Dermis microvascular lymphatic vessel endothelial cell (primary cell): ENCODE measurements at regions not wholly inside any gene's neighbourhood (a gene's known extent, or its start where the extent isn't known, plus 50 kb on each side); places are given as distances from the start of the nearest gene placed in this dataset.
"Not testable (repeated sequence)": the region's sequence is repeated elsewhere in the genome, so short reads cannot be mapped to it uniquely, and the experiment has no call there.

ENCODE experiments used
- DNase-seq, 2 donors: peaks; one replicate each; pipeline versions ENCODE4 v3.0.0 to v3.0.0-alpha.2; 2010; ENCODE audit warnings: low read depth in 2 of 2

DNA sequence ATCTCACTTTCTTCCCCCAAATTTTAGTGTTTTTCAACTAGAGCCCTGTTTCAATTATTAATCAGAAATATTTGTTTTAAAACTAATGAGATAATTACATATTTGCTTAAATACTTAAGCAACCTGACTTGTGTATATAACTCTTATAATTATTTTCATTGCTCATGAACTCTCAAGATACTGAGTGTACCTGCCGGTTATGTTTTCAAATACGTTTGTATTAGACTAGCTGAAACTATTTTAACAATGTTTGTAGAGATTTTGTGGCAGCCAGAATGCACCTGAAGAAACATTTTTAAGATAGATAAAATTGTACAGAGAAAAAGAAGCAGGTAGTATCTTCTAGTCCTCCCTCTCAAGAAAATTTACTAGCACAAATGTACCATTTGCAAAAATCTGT is 140.6 kb upstream of the CXADR start:
- DNase-seq, result no peak

DNA sequence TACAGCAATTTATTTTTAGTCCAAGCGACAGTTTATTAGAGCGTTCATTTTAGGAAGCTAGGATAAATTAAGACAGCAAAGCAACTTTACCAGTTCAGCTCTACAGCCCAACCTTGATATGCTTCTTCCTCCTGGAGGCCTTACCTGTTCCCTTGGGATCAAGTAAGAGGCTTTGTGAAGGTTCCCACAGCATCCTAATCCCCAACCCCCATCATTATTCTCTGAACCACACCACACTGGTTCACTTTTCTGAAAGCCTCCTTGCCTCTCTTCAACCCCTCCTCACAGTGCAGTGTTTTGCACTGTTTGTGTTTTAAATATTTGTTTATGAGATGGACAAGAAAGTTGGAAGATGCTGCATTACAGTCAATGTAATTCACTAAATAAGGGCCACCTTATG is 126.3 kb upstream of the CXADR start:
- no peak for DNase-seq

DNA sequence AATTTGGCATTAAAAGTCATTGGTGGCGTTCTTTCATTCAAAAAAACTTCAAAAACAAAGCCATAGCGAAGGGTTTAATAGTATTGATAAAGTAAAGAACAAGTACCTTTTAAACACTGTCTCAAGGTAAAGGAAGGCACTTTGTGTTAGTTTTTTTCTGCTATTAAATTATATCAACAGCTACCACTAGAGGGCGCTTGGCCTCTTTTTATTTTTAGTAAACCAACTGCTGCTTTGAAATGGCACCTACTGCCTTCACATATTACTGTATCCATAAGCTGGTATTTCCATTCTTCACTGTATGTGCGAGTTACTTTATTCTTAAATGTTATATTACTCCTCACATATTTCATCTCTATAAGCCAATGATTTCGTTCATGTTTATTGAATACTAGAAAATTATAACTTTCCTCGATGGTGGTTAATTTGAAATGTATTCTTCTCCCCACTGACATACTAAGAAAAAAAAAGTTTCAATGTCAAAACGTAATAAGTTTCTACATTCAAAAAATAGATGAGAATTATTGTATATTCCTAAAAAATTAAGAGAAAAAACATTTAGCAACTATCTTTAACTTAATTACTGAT is 125.7 kb upstream of the CXADR start:
- DNase-seq, result peak; percentile 62 to 73

DNA sequence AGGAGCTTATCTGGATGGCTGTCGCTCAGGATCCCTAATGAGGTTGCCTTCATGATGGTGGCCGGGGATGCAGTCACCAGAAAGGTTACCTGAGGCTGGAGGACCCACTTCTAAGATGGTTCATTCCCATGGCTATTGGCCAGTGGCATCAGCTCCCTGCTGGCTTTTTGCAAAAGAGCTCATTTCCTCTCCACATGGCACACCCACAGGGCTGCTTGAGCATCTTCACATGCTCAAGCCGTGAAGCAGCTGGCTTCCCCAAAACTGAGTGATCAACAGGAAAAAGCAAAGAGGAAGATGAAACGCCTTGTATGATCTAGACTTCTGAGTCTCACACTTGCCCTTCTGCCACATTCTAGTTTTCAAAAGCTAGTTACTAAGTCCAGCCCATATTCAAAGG is 124.6 kb upstream of the CXADR start:
- DNase-seq, result no peak

DNA sequence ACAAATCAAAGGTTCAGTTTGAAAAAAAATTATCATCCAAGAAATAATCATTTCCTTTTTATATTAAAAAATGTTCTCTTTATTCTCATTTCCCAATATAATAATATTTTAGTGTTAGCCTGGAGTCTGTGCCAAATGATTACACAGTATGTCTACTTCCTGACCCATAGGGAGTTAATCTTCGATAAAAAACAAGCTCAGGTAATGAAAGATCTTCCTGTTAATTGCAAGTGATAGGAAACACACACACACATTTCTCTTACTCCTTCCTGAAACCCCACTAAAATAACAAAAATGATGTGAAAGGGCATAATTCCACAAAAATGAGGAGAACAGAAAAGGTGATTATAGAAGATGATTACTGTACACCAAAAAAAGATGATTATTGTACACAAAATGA is 123.5 kb upstream of the CXADR start:
- peak; percentile 32 to 67 for DNase-seq

DNA sequence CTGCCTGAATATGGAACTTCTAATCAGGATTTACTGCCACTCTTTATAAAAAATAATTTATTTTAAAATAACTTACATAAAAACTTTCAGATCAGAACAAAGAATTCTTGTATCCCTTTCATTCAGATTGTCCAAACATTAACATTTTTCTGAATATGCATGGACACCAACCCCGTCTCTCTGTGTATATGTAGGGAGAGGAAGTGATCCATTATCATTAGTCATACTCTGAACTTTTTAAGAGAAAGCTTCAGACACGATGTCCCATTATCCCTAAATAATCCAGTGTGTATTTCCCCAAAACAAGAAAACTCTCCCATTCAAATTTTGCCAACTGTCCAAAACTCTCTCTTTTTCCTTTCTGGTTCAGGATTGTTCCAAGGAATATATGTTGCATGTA is 122.3 kb upstream of the CXADR start:
- no peak for DNase-seq

DNA sequence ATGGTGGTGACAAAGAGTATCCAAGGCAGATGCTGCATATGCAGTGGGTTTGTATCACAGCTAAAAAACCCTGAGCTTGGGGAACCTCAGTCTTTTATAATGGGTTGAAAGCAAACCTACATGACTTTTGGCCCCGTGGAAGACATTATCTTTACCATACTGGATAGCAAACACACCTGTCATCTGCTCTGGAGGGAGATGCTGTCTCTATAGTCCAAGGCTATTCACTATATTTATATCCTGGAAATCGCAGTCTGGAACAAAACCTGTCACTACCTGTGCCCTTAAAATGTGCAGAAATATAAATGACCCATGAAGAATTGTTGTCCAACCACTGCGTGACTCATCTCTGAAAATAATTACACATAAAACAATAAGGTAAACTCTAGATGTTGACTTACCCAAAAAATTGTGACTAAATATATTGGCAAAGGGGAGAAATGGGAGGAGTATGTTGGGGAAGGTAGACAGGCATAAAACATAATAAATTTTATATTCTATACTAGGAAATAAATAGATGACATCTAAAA is 121.0 kb upstream of the CXADR start:
- DNase-seq, result no peak

DNA sequence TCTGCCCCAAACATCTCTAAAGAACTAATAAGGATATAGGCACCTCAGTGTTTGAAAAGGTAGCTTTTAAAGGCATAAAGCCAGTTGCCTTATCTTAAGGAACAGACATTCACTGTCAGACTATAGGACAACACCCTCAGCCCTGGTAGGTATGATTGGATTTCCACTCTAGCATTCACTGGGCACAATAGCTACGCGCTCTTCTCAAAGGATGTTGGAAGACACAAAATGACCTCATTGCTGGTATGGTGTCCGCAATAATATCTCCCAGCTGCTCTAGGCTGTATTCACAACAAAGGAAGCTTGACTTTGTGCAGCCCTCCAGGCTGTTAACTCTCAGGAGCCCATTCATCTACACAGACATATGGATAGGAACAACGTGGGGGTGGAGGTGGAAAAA is 119.4 kb upstream of the CXADR start:
- no peak for DNase-seq

DNA sequence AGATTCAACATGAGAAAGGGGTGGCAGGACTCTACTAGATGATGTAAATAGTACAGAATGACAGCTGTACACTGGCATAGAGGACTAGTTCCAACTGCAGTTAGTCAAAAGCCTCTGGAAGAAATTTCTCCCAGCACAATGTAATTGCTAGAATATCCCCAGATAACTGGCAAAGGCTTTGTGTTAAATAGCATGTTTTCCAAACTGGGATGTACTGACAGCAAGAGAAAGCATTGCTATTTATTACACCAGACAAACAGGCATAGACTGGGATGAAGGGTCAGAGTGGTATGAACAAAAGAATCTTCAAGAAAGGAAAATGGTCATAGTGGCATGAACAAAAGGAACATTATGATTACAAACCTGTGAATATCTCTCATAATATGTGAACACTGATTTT is 115.9 kb upstream of the CXADR start:
- no peak for DNase-seq

DNA sequence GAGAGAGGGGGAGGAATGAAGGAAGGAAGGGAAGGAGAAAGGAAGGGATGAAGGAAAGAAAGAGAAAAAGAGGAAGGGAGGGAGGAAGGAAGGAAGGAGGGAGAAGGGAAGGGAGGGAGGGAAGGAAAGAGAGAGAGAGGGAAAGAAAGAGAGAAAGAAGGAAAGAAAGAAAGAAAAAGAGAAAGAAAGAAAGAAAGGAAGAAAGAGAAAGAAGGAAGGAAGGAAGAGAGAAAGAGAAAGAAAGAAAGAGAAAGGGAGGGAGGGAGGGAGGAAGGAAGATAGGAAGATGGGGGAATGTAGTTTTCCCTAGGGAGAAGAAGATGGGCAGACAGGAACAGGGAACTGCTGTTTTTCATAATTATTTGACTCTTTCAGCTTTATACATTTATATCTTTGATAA is 115.1 kb upstream of the CXADR start:
- no peak for DNase-seq

DNA sequence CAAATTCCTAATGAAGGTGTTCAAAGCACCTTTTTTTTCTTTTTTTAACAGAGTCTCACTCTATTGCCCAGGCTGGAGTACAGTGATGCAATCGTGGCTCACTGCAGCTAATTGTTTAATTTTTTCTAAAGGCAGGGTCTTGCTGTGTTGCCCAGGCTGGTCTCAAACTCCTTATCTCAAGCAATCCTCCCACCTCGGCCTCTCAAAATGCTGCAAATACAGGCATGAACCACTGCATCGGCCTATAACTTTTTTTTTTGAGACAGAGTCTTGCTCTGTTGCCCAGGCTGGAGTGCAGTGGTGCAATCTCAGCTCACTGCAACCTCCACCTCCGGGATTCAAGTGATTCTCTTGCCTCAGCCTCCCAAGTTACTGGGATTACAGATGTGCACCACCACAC is 113.9 kb upstream of the CXADR start:
- not testable (repeated sequence) for DNase-seq

DNA sequence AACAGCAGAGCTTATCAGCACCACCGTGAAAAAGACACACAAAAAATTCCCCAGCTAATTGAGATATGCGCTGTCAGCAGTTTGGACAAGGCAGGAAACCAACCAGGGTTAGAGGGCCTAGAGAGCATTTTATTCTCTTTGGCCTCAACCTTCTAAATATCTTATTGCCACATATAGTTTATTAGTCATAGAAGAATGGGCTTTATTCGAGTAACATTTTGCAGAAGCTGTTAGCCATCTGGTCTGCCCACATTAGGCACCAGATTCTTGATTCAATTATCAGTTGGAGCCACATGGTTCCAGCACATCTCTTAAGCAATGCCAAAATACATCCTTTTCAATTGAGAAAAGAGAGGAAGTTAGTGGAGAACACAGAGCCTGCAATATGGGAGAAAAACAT is 109.9 kb upstream of the CXADR start:
- DNase-seq, result no peak

DNA sequence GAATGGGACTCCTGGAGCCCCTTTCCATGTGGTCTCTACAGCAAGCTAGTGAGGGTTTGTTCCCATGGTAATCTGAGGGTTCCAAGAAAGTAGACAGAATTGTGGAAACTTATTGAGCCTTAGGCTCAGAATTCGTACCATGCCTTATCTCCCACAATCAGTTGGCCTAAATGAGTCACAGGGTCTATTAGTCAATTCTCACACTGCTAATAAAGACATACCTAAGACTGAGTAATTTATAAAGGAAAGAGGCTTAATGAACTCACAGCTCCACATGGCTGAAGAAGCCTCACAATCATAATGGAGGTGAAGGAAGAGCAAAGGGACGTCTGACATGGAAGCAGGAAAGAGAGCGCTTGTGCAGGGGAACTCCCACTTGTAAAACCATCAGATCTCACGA is 106.6 kb upstream of the CXADR start:
- no peak for DNase-seq

DNA sequence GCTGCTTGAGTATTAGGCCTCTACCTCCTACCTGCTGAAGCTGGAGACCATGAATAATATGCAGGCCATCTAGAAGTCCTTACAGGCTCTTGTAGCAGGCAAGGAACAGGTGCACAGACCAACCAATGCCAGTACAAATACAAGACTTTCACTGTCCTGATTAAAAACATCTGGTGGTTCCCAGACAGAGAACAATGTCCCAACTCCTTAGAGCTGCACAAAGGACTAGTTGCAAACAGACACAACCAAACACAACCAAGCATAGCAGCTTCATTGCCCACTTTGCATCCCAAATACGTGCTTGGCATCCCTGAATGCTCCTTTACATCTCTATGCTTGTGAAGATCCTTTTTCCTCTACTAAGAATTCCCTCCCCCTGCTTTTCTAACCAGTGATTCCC is 98.1 kb upstream of the CXADR start:
- DNase-seq, result no peak

DNA sequence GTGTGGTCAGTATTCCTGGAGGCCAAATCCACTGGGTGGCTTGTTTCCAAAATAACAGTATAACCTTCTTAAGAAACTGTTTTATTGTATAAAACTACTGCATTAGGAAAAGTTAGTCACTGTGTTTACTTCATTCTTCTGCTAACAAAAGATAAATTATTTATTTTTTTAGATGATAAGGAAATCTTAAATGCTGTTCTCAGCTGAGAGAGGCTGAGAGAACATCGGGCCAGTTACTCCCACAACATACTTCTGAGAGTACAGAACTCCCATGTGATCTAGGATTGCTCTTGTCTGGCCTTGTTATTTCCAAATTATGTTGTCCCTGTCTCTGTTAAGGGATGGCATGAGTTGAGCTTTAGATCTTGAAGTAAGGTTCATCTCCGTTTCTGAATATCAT is 96.7 kb upstream of the CXADR start:
- no peak for DNase-seq

DNA sequence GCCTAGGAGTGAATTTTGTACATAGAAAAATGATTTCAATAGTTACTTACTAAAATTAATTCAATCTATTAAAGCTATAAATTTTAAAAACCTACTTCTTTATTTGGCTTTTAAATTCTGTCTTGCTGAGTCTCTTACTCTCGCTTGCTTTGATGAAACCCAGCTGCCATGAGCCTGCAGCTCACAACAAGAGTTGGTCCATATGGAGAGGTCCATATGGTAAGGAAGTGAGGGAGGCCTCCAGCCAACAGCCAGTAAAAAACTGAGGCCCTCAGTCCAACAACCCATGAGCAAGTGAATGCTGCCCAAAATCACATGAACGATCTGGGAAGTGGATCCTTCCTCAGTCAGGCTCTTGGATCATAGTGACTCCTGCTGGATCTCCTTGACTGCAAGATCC is 89.9 kb upstream of the CXADR start:
- no peak for DNase-seq

DNA sequence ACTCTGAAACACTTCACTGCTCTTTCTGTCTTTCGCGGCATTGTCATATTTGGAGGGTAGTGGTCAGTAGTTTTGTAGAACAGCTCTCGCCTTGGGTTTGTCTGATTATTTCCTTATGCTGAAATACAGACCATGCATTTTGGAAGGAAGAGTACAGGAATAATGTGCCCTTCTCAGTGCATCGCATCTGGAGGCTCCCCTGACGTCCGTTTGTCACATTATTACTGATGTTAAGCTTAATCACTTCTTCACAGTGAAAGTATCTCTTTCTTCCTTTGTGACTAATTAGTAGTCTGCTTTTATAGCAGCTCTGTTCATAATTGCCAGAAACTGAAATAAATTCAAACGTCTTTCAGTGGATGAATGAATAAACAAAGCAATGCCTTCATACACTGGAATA is 85.7 kb upstream of the CXADR start:
- no peak for DNase-seq

DNA sequence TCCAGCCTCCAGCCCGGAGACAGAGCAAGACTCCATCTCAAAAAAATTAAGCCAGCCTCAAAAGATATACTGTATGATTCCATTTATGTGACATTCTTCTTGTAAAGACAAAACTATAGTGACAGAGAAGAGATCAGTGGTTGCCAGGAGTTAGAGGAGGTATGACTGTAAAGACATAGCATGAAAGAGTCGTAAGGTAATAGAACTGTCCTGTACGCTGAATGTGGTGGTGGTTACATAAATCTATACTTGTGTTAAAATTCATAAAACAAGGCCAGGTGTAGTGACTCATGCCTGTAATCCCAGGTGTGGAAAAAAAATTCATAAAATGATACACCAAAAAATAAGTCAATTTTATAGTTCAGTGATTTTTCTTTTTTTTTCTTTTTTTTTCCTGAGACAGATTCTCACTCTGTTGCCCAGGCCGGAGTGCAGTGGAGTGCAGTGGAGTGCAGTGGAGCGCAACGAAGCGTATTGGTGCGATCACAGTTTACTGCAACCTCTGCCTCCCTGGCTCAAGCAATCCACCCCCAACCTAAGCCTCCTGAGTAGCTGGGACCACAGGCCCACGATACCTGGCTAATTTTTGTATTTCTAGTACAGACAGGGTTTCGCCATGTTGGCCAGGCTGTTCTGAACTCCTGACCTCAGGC is 84.9 kb upstream of the CXADR start:
- no peak for DNase-seq

DNA sequence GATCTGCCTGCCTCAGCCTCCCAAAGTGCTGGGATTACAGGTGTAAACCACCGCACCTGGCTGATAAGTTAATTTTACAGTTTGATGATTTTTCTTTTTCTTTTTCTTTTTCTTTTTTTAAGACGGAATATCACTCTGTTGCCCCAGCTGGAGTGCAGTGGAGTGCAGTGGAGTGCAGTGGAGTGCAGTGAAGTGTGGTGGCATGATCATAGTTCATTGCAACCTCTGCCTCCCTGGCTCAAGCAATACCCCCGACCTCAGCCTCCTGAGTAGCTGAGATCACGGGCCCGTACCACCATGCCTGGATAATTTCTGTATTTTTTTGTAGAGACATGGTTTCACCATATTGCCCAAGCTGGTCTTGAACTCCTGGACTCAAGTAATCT is 84.4 kb upstream of the CXADR start:
- DNase-seq, result no peak

DNA sequence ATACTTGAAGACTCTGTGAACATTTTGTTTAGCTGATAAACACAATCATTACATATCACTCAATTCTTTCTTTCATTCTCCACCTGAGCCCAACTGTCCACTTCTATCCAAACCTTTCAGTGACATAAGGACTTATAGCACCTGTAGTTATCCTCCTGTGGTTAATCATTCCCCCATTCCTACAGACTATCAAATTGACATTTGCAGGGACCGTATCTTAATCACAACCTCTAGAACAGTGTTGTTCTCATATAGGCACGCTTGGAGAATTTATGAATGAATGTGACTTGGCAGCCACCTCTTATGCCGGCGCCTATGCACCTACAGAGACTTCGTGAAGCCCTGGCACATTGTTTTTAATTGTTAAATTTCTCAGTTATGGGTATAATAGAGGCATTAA is 83.9 kb upstream of the CXADR start:
- no peak for DNase-seq

DNA sequence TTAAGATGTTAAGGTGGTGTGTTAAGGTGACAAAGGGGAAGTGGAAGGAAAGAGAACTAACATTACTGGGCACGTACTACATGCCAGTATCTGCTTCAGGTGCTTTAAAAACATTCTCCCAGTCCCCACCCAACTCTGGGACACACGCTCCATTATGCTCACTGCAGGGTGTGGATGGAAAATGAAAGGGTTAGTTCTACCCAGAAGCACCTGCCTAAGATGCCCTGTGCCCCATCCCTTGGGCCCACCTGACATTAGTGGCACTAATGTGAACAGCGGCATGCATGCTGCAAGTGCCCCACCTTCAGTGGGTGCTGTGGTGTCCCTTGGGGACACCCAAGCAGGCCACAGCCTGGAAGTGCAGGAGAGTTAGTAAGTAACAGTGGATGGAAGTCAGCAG is 82.9 kb upstream of the CXADR start:
- no peak for DNase-seq

DNA sequence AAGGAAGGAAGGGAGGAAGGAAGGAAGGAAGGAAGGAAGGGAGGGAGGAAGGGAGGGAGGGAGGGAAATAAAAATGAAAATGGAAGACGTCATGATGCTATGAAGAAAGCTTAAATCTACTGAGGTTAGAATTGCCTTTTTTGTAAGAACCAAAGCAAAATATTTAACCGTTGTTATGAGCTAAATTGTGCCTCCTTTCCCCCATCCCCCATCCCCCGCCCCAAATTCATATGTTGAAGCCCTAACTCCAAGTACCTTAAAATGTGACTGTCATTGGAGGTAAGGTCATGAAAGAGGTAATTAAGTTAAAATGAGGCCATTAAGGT is 80.1 kb upstream of the CXADR start:
- DNase-seq, result no peak

DNA sequence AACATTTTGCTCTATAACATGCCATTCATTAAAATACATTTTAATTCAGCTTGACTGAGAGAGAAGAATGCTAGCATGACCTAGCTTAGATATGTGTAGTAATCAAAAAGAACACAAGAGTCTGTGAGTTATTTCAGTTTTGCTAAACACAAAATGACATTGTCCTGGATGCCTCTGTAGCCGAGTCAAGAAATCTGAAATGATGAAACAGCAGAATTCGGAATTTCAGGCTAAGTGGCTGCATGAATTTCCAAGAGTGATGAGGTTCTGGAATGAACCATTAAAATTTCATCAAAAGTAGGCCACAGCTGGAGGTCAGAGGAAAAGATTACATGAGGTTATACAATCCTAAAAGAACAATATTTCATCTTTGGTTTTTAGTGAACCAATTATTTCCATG is 79.1 kb upstream of the CXADR start:
- DNase-seq, result no peak
